Uterus (tissue), 3 donors: ENCODE measurements at regions not wholly inside any gene's neighbourhood (a gene's known extent, or its start where the extent isn't known, plus 50 kb on each side); places are given as distances from the start of the nearest gene placed in this dataset.

Experiments
- DNase-seq, 2 donors: peaks; one replicate each; pipeline ENCODE4 v3.0.0-alpha.2; 2019 to 2020
- H3K27ac ChIP-seq, 2 donors: fragments of 200-600 bp; sonication (generic); 1 replicate in 1 of 2; 2 replicates in 1 of 2; pipeline ENCODE4 v1.5.1; 2016 to 2018
- H3K27me3 ChIP-seq, 2 donors: fragments of 200-600 bp; sonication (generic); one replicate each; pipeline ENCODE4 v1.5.1; 2018 to 2019; ENCODE audit warnings: control low read depth in 1 of 2
- H3K36me3 ChIP-seq, 2 donors: fragments of 200-600 bp; sonication (generic); one replicate each; pipeline ENCODE4 v1.5.1; 2019; ENCODE audit warnings: control low read depth in 1 of 2
- H3K4me1 ChIP-seq, 2 donors: fragments of 200-600 bp; sonication (generic); one replicate each; pipeline ENCODE4 v1.5.1; 2018 to 2019; ENCODE audit warnings: control low read depth in 1 of 2
- H3K4me3 ChIP-seq, 2 donors: fragments of 200-600 bp; sonication (generic); 1 replicate in 1 of 2; 2 replicates in 1 of 2; pipeline ENCODE4 v1.5.1; 2018 to 2019; ENCODE audit warnings: mild to moderate bottlenecking in 1 of 2
- H3K9me3 ChIP-seq, 2 donors: fragments of 200-600 bp; sonication (generic); one replicate each; pipeline ENCODE4 v1.5.1; 2019; ENCODE audit warnings: control low read depth in 1 of 2
- POLR2A ChIP-seq, 2 donors: fragments of 450-650 bp; IDR thresholded peaks; one replicate each; pipeline ENCODE4 v1.6.1; 2016; ENCODE audit warnings: antibody characterized with exemption in 2 of 2, mild to moderate bottlenecking in 1 of 2, moderate library complexity in 1 of 2
- intact Hi-C: fragments of 100-400 bp; cut with DNase I; formaldehyde crosslinking; loops from one replicate; pipeline ENCODE4 v1.15.1; 2023; ENCODE audit warnings: low total_unique reads
- TF ChIP-seq, protein P1 (sequence below), 4 experiments: fragments of 200-600 bp in 2 of 4; fragments of 450-650 bp in 2 of 4; sonication (generic) in 2 of 4; IDR thresholded peaks; one replicate each; pipeline ENCODE4 v1.5.1; 2016 to 2019; ENCODE audit warnings: antibody characterized with exemption in 4 of 4, mild to moderate bottlenecking in 2 of 4, moderate library complexity in 1 of 4
- donor health status: DM: yes; HTN: yes; CAD: no.

DNA sequence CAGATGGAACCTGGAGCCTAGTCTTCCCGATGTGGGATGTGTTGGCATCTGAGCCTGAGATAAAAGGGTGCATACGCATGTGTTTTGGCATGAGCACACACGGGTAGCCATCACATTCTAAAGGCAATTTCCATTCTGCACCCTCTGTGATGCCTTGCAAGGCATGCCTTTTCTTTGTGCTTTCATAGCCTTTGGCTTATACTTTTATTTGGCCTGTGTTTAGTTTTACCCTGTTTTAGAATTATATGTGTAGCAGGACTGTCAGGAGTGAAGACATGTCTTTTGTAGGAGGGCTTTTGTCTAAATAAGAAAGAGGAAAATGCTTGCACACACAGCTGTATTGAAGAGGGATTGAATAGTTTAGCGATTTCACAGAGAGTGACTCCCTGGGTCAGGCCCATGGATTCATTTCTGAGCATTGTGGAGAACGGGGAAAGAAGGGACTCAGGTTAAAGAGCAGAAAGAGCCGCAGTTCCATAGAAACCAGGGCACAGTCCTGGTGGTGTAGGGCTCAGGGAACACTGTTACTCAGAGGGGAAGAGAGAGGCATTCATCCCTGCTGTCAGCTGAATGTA, 530.2 kb downstream of the DHX35 start:
- no peaks in the 10 kb centered on the region for H3K27me3 ChIP-seq
- no peaks in the 10 kb centered on the region for H3K36me3 ChIP-seq
- intact Hi-C loops: no loop called here
- no peak overlapping the region for H3K27ac ChIP-seq
- H3K9me3 ChIP-seq: no peaks in the 10 kb centered on the region
- no peak for TF ChIP-seq POLR2A (IDR thresholded peaks at IDR 0.05)
- TF ChIP-seq, protein P1, sequence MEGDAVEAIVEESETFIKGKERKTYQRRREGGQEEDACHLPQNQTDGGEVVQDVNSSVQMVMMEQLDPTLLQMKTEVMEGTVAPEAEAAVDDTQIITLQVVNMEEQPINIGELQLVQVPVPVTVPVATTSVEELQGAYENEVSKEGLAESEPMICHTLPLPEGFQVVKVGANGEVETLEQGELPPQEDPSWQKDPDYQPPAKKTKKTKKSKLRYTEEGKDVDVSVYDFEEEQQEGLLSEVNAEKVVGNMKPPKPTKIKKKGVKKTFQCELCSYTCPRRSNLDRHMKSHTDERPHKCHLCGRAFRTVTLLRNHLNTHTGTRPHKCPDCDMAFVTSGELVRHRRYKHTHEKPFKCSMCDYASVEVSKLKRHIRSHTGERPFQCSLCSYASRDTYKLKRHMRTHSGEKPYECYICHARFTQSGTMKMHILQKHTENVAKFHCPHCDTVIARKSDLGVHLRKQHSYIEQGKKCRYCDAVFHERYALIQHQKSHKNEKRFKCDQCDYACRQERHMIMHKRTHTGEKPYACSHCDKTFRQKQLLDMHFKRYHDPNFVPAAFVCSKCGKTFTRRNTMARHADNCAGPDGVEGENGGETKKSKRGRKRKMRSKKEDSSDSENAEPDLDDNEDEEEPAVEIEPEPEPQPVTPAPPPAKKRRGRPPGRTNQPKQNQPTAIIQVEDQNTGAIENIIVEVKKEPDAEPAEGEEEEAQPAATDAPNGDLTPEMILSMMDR (IDR thresholded peaks at IDR 0.05): no peak
- DNase-seq: no peak
- H3K4me3 ChIP-seq: no peak overlapping the region
- H3K4me1 ChIP-seq: peaks cover 0 to 5% of the 10 kb centered on the region in 2 donors

DNA sequence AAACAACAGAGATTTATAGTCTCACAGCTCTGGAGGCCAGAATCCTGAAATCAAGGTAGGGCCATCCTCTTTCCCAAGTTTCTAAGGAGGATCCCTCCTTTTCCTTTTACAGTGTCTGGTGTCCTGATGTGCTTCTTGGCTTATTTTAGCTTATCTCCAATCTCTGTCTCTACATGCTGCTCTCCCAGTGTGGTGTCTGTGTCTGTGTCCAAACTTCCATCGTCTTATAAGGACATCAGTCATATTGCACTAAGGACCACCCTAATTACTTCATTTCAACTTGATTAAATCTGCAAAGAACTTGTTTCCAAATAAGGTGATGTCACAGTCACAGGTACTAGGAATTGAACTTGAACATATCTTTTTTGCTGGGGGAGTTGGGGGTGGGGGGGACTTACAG, 529.6 kb downstream of the DHX35 start:
- Histone ChIP-seq H3K27me3 (no peaks in the 10 kb centered on the region), H3K4me3 (no peak overlapping the region), H3K4me1 (peaks cover 0 to 5% of the 10 kb centered on the region in 2 donors), H3K9me3 (no peaks in the 10 kb centered on the region), H3K36me3 (no peaks in the 10 kb centered on the region), H3K27ac (no peak overlapping the region)
- intact Hi-C loops: no loop called here
- DNase-seq: no peak
- TF ChIP-seq, protein P1 (IDR thresholded peaks at IDR 0.05): no peak
- no peak for TF ChIP-seq POLR2A (IDR thresholded peaks at IDR 0.05)

DNA sequence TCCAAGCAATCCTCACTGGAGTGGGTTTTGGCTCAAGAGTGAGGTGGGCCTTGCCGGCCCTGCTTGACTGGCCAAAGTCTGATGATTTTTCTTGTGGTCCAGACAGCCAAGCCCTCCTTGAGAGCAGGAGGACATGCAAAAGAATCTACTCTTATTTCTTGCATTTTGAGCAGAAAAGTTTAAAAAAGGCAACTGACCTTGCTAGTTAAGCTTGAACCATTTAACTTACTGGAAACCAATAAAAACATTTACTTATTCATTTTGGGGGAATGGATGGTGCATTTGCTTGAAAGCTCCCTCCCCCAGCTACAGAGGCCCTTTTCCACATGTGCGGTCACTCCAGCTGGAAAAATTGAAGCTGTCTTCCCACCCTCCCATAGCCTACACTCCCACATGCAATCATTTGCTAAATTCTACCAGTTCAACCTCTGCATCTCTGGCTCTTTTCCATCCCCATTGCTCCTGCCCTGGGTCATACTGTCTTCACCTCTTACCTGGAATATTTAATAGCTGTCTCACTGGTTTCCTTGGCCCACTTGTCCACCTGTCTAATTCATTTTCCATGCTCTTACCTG, 527.9 kb downstream of the DHX35 start:
- peak in 1 of 2 donors; percentile 14 for DNase-seq
- Histone ChIP-seq H3K36me3 (no peaks in the 10 kb centered on the region), H3K27ac (no peak overlapping the region), H3K27me3 (no peaks in the 10 kb centered on the region), H3K4me3 (no peak overlapping the region), H3K4me1 (peaks cover 0 to 5% of the 10 kb centered on the region in 2 donors), H3K9me3 (no peaks in the 10 kb centered on the region)
- intact Hi-C loops: no loop called here
- no peak for TF ChIP-seq POLR2A (IDR thresholded peaks at IDR 0.05)
- TF ChIP-seq, protein P1 (IDR thresholded peaks at IDR 0.05): no peak

DNA sequence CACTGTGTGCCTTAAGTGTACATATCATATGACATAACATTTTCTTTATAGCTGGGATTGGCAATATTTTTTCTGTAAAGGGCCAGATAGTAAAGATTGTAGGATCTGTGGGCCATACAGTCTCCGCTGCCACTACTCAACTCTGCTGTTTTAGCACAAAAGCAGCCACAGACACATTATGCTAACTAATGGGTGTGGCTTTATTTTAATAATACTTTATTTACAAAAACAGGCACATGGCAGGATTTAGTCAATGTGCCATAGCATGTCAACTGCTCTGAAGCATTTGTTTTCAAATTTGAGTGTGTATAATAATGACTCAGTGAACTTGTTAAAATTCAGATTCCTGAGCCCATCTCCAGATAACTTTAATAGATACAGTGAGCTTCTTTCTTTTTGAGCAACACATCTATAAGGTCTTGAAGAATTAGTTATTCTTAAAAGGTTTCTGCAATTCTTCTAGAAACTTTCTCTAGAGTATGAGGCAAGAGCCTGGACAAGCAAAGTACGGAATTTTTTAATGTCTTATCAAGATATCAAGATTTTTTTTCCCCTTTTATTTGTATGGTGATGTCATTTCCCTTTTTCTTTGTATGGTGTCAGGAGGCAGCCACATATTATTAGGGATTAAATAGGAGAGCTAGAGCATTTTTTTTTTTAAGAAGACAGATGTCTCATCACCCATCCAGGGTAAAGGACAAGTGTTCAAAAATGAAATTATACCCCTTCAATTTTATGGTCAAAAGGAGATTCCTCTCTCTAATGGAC, 518.3 kb downstream of the DHX35 start:
- no peaks in the 10 kb centered on the region for H3K4me1 ChIP-seq
- no peak overlapping the region for H3K27ac ChIP-seq
- intact Hi-C loops: no loop called here
- no peak for DNase-seq
- H3K9me3 ChIP-seq: no peaks in the 10 kb centered on the region
- no peak for TF ChIP-seq POLR2A (IDR thresholded peaks at IDR 0.05)
- TF ChIP-seq, protein P1 (IDR thresholded peaks at IDR 0.05): no peak
- no peaks in the 10 kb centered on the region for H3K36me3 ChIP-seq
- no peak overlapping the region for H3K4me3 ChIP-seq
- no peaks in the 10 kb centered on the region for H3K27me3 ChIP-seq

DNA sequence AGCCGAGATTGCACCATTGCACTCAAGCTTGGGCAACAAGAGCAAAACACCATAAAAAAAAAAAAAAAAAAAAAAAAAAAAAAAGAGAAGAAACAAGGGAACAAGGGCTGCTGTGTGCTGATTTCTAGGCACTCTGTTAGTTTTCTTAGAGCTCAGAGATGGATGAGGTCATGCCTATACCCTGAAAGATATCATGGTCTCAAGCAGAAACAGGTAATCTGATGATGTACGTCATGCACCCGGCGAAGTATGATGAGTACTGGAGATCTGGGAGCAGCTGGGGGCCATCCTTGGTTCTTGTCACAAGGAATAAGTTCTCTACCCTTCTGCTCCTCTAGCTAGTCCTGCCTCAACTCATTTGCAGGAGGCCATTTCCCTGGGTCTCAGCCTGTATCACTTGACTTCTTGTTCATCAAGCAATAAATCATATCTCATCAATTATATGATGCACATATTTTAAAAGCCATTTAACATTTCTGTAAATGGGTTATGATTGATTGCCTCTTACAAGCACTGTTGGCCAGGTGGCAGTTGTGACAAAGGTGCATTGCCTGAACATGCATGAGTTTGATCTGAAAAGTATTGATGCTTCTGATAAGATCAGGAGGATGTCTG, 517.2 kb downstream of the DHX35 start:
- no peak overlapping the region for H3K27ac ChIP-seq
- intact Hi-C loops: no loop called here
- DNase-seq: no peak
- H3K9me3 ChIP-seq: no peaks in the 10 kb centered on the region
- H3K4me1 ChIP-seq: no peaks in the 10 kb centered on the region
- H3K4me3 ChIP-seq: no peak overlapping the region
- H3K36me3 ChIP-seq: no peaks in the 10 kb centered on the region
- TF ChIP-seq POLR2A (IDR thresholded peaks at IDR 0.05): no peak
- TF ChIP-seq, protein P1 (IDR thresholded peaks at IDR 0.05): no peak
- H3K27me3 ChIP-seq: no peaks in the 10 kb centered on the region
